HFFc6 (cell line): ENCODE measurements at regions not wholly inside any gene's neighbourhood (a gene's known extent, or its start where the extent isn't known, plus 50 kb on each side); places are given as distances from the start of the nearest gene placed in this dataset.

ENCODE experiments used
- DNase-seq: peaks from one replicate; pipeline ENCODE4 v3.0.0-alpha.2; 2018
- H3K27ac Mint-ChIP-seq: 2 replicates; pipeline ENCODE4 v1.8.0; 2020; ENCODE audit warnings: mild to moderate bottlenecking, mixed read lengths
- H3K27me3 Mint-ChIP-seq: 2 replicates; pipeline ENCODE4 v1.8.0; 2021; ENCODE audit warnings: mild to moderate bottlenecking, moderate library complexity, mixed read lengths; ENCODE audit not compliant: insufficient read depth
- H3K36me3 Mint-ChIP-seq: 2 replicates; pipeline ENCODE4 v1.8.0; 2021; ENCODE audit warnings: low read depth, mixed read lengths
- H3K4me1 Mint-ChIP-seq: 2 replicates; pipeline ENCODE4 v1.8.0; 2020; ENCODE audit warnings: low read depth, mixed read lengths
- H3K4me3 Mint-ChIP-seq: 2 replicates; pipeline ENCODE4 v1.8.0; 2020; ENCODE audit warnings: mild to moderate bottlenecking, moderate library complexity, mixed read lengths
- H3K9me3 Mint-ChIP-seq: 2 replicates; pipeline ENCODE4 v1.8.0; 2020; ENCODE audit warnings: mild to moderate bottlenecking, mixed read lengths
- TF ChIP-seq, protein P1 (sequence below): fragments of 200-600 bp; sonication (generic); IDR thresholded peaks from 2 replicates; pipeline ENCODE4 v1.5.0; 2021; ENCODE audit warnings: antibody characterized with exemption, mild to moderate bottlenecking

GRCh38 chr13:61358599-61358998 is 57.0 kb downstream of the PCDH20 start:
- Mint-ChIP-seq H3K27me3 (no peaks in the 10 kb centered on the region), H3K4me1 (no peaks in the 10 kb centered on the region), H3K4me3 (no peak overlapping the region), H3K36me3 (no peaks in the 10 kb centered on the region), H3K27ac (no peak overlapping the region), H3K9me3 (peaks cover 27% of the 10 kb centered on the region)
- TF ChIP-seq, protein P1, sequence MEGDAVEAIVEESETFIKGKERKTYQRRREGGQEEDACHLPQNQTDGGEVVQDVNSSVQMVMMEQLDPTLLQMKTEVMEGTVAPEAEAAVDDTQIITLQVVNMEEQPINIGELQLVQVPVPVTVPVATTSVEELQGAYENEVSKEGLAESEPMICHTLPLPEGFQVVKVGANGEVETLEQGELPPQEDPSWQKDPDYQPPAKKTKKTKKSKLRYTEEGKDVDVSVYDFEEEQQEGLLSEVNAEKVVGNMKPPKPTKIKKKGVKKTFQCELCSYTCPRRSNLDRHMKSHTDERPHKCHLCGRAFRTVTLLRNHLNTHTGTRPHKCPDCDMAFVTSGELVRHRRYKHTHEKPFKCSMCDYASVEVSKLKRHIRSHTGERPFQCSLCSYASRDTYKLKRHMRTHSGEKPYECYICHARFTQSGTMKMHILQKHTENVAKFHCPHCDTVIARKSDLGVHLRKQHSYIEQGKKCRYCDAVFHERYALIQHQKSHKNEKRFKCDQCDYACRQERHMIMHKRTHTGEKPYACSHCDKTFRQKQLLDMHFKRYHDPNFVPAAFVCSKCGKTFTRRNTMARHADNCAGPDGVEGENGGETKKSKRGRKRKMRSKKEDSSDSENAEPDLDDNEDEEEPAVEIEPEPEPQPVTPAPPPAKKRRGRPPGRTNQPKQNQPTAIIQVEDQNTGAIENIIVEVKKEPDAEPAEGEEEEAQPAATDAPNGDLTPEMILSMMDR = no peak
- DNase-seq = no peak

DNA sequence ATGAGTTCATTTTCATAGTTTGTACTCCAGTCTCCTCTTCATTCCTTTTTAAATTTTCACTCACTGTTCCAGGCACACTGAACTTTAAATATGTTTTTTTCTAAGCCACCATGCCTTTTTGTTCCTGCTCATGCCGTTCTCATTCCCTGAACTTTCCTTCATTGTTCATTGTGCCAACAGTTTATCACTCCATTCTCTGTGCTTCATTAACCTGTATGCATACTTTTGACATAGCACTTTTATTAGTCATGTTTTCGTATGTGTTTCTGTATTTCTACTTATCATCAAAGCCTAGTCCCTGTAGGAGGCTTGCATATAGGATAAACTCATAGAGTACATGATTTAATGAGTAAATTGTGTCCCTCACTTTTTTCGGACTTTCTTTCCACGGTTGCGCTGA is 65.3 kb downstream of the PCDH20 start:
- Mint-ChIP-seq H3K27ac (no peak overlapping the region), H3K4me3 (no peak overlapping the region), H3K9me3 (peaks cover 26% of the 10 kb centered on the region), H3K36me3 (no peaks in the 10 kb centered on the region), H3K4me1 (no peaks in the 10 kb centered on the region), H3K27me3 (no peaks in the 10 kb centered on the region)
- TF ChIP-seq, protein P1 = no peak
- no peak for DNase-seq

DNA sequence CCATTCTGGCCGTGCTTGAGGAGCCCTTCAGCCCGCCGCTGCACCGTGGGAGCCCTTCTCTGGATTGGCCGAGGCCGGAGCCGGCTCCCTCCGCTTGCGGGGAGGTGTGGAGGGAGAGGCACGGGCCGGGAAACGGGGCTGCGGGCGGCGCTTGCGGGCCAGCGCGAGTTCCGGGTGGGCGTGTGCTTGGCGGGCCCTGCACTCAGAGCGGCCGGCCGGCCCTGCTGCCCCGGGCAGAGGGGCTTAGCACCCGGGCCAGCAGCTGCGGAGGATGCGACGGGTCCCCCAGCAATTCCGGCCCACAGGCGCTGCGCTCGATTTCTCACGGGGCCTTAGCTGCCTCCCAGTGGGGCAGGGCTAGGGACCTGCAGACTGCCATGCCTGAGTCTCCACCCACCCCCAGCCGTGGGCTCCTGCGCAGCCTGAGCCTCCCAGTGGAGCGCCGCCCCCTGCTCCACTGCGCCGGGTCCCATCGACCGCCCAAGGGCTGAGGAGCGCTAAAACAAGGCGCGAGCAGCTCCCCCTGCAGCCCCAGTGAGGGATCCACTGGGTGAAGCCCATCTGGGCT is 76.5 kb downstream of the PCDH20 start:
- Mint-ChIP-seq H3K4me3 (no peak overlapping the region), H3K27ac (no peak overlapping the region)
- DNase-seq = no peak

GRCh38 chr13:61316647-61317046 is 99.0 kb downstream of the PCDH20 start:
- no peak for DNase-seq
- TF ChIP-seq, protein P1 = no peak
- Mint-ChIP-seq H3K27ac (no peak overlapping the region), H3K9me3 (peaks cover 26% of the 10 kb centered on the region), H3K27me3 (no peaks in the 10 kb centered on the region), H3K36me3 (no peaks in the 10 kb centered on the region), H3K4me1 (no peaks in the 10 kb centered on the region), H3K4me3 (no peak overlapping the region)

More for the DNA sequence above, 76.5 kb downstream of the PCDH20 start:
- Mint-ChIP-seq H3K36me3 (no peaks in the 10 kb centered on the region), H3K9me3 (peaks cover 22% of the 10 kb centered on the region), H3K27me3 (no peaks in the 10 kb centered on the region), H3K4me1 (no peaks in the 10 kb centered on the region)
- TF ChIP-seq, protein P1 = no peak

DNA sequence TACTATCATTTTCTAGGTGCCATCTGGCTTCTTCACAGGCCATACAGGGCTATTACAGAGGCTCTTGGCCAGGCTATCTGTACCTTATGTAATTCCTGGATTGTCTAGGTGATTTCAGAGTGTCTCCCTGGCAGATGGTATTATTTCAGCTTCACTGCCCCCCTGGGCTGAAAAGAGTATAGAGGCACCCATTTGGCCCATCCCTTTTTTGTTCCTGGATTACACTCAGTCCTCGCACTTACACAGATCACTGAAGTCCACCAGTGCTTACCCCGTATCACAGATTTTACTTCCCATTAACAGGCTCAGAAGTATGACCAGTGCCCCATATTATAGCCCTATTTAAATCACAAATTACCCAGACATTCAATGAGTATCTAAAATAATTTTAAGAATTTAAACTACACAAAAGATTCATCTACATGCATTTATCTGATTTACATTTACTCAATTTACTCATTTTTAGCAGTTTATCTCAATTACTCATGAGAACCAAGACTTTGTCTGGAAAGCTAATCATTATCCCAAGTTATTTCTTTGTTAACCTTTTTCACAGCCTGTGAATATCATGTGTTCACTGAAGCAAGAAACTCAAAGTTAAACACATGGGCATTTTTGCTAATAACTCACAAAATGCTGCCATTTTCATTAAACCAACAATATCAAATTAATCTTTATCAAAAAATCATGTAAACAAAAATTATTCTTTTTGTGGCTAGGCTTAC is 121.0 kb downstream of the PCDH20 start:
- Mint-ChIP-seq H3K4me1 (no peaks in the 10 kb centered on the region), H3K4me3 (no peak overlapping the region)

More for the DNA sequence above, 121.0 kb downstream of the PCDH20 start:
- H3K27me3 Mint-ChIP-seq = no peaks in the 10 kb centered on the region
- no peak for DNase-seq
- TF ChIP-seq, protein P1 = no peak
- no peak overlapping the region for H3K27ac Mint-ChIP-seq
- peaks cover 25% of the 10 kb centered on the region for H3K9me3 Mint-ChIP-seq
- H3K36me3 Mint-ChIP-seq = no peaks in the 10 kb centered on the region
